BE2C (cell line): ENCODE measurements at regions not wholly inside any gene's neighbourhood (a gene's known extent, or its start where the extent isn't known, plus 50 kb on each side); places are given as distances from the start of the nearest gene placed in this dataset.

Source experiments
- DNase-seq: peaks from one replicate; pipeline ENCODE4 v3.0.0-alpha.2; 2020
- H3K27me3 ChIP-seq: fragments of 250-450 bp; sonication (Bioruptor Pico); 2 replicates; pipeline ENCODE4 v1.5.1; 2020; ENCODE audit warnings: mild to moderate bottlenecking
- H3K36me3 ChIP-seq: fragments of 250-450 bp; sonication (Bioruptor Pico); 2 replicates; pipeline ENCODE4 v1.5.1; 2020; ENCODE audit warnings: mild to moderate bottlenecking
- H3K4me1 ChIP-seq: fragments of 250-450 bp; sonication (Bioruptor Pico); 2 replicates; pipeline ENCODE4 v1.5.1; 2020
- H3K4me3 ChIP-seq: 2 replicates; pipeline ENCODE4 v1.5.1; 2011; ENCODE audit warnings: low read depth, low read length
- H3K9me3 ChIP-seq: fragments of 250-450 bp; sonication (Bioruptor Pico); 2 replicates; pipeline ENCODE4 v1.5.1; 2020
- CTCF ChIP-seq: IDR thresholded peaks from 2 replicates; pipeline ENCODE4 v1.5.1; 2012; ENCODE audit warnings: mild to moderate bottlenecking, low read depth, low read length

GRCh38 chr20:37643400-37643799 is 50.4 kb upstream of the CTNNBL1 start:
- no peak for DNase-seq
- Histone ChIP-seq H3K4me3 (no peak overlapping the region), H3K36me3 (no peaks in the 10 kb centered on the region), H3K4me1 (no peaks in the 10 kb centered on the region), H3K27me3 (peaks cover 7% of the 10 kb centered on the region), H3K9me3 (no peaks in the 10 kb centered on the region)
- TF ChIP-seq CTCF: no peak

- DNase-seq: no peak
- no peaks in the 10 kb centered on the region for H3K36me3 ChIP-seq
- H3K27me3 ChIP-seq: peaks cover 7% of the 10 kb centered on the region
- H3K9me3 ChIP-seq: no peaks in the 10 kb centered on the region
- H3K4me3 ChIP-seq: no peak overlapping the region
- no peak for TF ChIP-seq CTCF
- H3K4me1 ChIP-seq: no peaks in the 10 kb centered on the region
Observed at GRCh38 chr20:37642246-37642645, 51.6 kb upstream of the CTNNBL1 start.

GRCh38 chr20:37640600-37641561 is 52.9 kb upstream of the CTNNBL1 start:
- no peaks in the 10 kb centered on the region for H3K9me3 ChIP-seq
- H3K4me3 ChIP-seq: no peak overlapping the region
- TF ChIP-seq CTCF: no peak
- H3K36me3 ChIP-seq: no peaks in the 10 kb centered on the region
- DNase-seq: peak; percentile 37
- no peaks in the 10 kb centered on the region for H3K4me1 ChIP-seq
- peaks cover 7% of the 10 kb centered on the region for H3K27me3 ChIP-seq

GRCh38 chr20:37638527-37638926 is 55.3 kb upstream of the CTNNBL1 start:
- Histone ChIP-seq H3K4me1 (no peaks in the 10 kb centered on the region), H3K9me3 (peaks cover 4% of the 10 kb centered on the region; the same call in 1 of the 2 replicates), H3K27me3 (peaks cover 7% of the 10 kb centered on the region), H3K4me3 (no peak overlapping the region), H3K36me3 (no peaks in the 10 kb centered on the region)
- TF ChIP-seq CTCF: no peak
- no peak for DNase-seq

GRCh38 chr20:37636977-37637376 is 56.9 kb upstream of the CTNNBL1 start:
- Histone ChIP-seq H3K4me3 (no peak overlapping the region), H3K36me3 (no peaks in the 10 kb centered on the region), H3K27me3 (peaks cover 7% of the 10 kb centered on the region), H3K9me3 (peaks cover 4% of the 10 kb centered on the region; the same call in 1 of the 2 replicates), H3K4me1 (no peaks in the 10 kb centered on the region)
- no peak for DNase-seq
- no peak for TF ChIP-seq CTCF
